CD14-positive monocyte (primary cell): ENCODE measurements at regions not wholly inside any gene's neighbourhood (a gene's known extent, or its start where the extent isn't known, plus 50 kb on each side); places are given as distances from the start of the nearest gene placed in this dataset.

ENCODE experiments used
- DNase-seq, 3 donors: peaks; one replicate each; pipeline ENCODE4 v3.0.0-alpha.2; 2011 to 2022
- H2AFZ ChIP-seq: 2 replicates; pipeline ENCODE4 v1.6.0; 2012; ENCODE audit warnings: mild to moderate bottlenecking, low read depth, low read length, inconsistent platforms; ENCODE audit not compliant: insufficient read depth, poor library complexity, severe bottlenecking
- H3K27ac ChIP-seq, 2 donors: 1 replicate in 1 of 2; 2 replicates in 1 of 2; pipeline ENCODE4 v1.5.1; 2012 to 2013; ENCODE audit warnings: low read length in 2 of 2, control low read depth in 1 of 2, inconsistent platforms in 1 of 2, low read depth in 1 of 2, mild to moderate bottlenecking in 1 of 2
- H3K27me3 ChIP-seq, 2 donors: one replicate each; pipeline versions ENCODE4 v1.6.0 to v1.6.1; 2011 to 2013; ENCODE audit warnings: low read length in 2 of 2; ENCODE audit not compliant: control insufficient read depth in 2 of 2, insufficient read depth in 2 of 2
- H3K36me3 ChIP-seq, 2 donors: replicated peaks in 1 of 2; 1 replicate in 1 of 2; 2 replicates in 1 of 2; pipeline versions ENCODE4 v1.5.1 to v1.6.1; 2012 to 2013; ENCODE audit warnings: low read length in 2 of 2, control low read depth in 1 of 2, inconsistent platforms in 1 of 2, mild to moderate bottlenecking in 1 of 2; ENCODE audit not compliant: insufficient read depth in 2 of 2, control insufficient read depth in 1 of 2
- H3K4me1 ChIP-seq, 2 donors: 1 replicate in 1 of 2; 2 replicates in 1 of 2; pipeline versions ENCODE4 v1.5.1 to v1.6.1; 2012 to 2013; ENCODE audit warnings: low read length in 2 of 2, control low read depth in 1 of 2, inconsistent platforms in 1 of 2, mild to moderate bottlenecking in 1 of 2, moderate library complexity in 1 of 2; ENCODE audit not compliant: insufficient read depth in 2 of 2, control insufficient read depth in 1 of 2
- H3K4me2 ChIP-seq: replicated peaks from 2 replicates; pipeline ENCODE3; 2012; ENCODE audit warnings: low read length, moderate library complexity, mild to moderate bottlenecking; ENCODE audit not compliant: poor library complexity, severe bottlenecking; ENCODE audit errors: extremely low read depth
- H3K4me3 ChIP-seq, 3 experiments: fragments of 200-600 bp in 1 of 3; sonication (generic) in 1 of 3; replicated peaks in 1 of 3; 1 replicate in 2 of 3; 2 replicates in 1 of 3; pipeline ENCODE4 v1.5.1; 2011 to 2013; ENCODE audit warnings: low read length in 3 of 3, mild to moderate bottlenecking in 3 of 3, control low read depth in 2 of 3, low read depth in 2 of 3, inconsistent platforms in 1 of 3, moderate library complexity in 1 of 3
- H3K79me2 ChIP-seq: 2 replicates; pipeline ENCODE4 v1.6.0; 2012; ENCODE audit warnings: mild to moderate bottlenecking, control low read depth, inconsistent platforms, low read length, moderate library complexity; ENCODE audit not compliant: insufficient read depth
- H3K9ac ChIP-seq: 2 replicates; pipeline ENCODE4 v1.6.0; 2017; ENCODE audit warnings: low read length, mild to moderate bottlenecking; ENCODE audit not compliant: insufficient read depth, poor library complexity, severe bottlenecking
- H3K9me3 ChIP-seq, 2 donors: replicated peaks in 1 of 2; 1 replicate in 1 of 2; 2 replicates in 1 of 2; pipeline versions ENCODE4 v1.5.1 to v1.6.1; 2012 to 2013; ENCODE audit warnings: low read length in 2 of 2, control low read depth in 1 of 2; ENCODE audit not compliant: control insufficient read depth in 1 of 2, insufficient read depth in 1 of 2
- H4K20me1 ChIP-seq: 2 replicates; pipeline ENCODE4 v1.6.0; 2012; ENCODE audit warnings: mild to moderate bottlenecking, low read length, control low read depth, moderate library complexity; ENCODE audit not compliant: insufficient read depth
- H3K27ac Mint-ChIP-seq, 7 donors: one replicate each; pipeline ENCODE4 v1.8.0; 2020; ENCODE audit warnings: mild to moderate bottlenecking in 7 of 7, mixed read lengths in 7 of 7, moderate library complexity in 6 of 7, inconsistent platforms in 2 of 7
- H3K27me3 Mint-ChIP-seq, 3 donors: one replicate each; pipeline ENCODE4 v1.8.0; 2021 to 2022; ENCODE audit warnings: low read depth in 3 of 3, mild to moderate bottlenecking in 3 of 3, mixed read lengths in 3 of 3, moderate library complexity in 3 of 3, inconsistent platforms in 1 of 3
- H3K36me3 Mint-ChIP-seq, 2 donors: one replicate each; pipeline ENCODE4 v1.8.0; 2020; ENCODE audit warnings: mixed read lengths in 2 of 2, inconsistent platforms in 1 of 2, mild to moderate bottlenecking in 1 of 2
- H3K4me1 Mint-ChIP-seq: one replicate; pipeline ENCODE4 v1.8.0; 2020; ENCODE audit warnings: mild to moderate bottlenecking, mixed read lengths
- H3K4me3 Mint-ChIP-seq, 2 donors: one replicate each; pipeline ENCODE4 v1.8.0; 2020; ENCODE audit warnings: mild to moderate bottlenecking in 2 of 2, mixed read lengths in 2 of 2, moderate library complexity in 1 of 2
- H3K9me3 Mint-ChIP-seq, 7 donors: one replicate each; pipeline ENCODE4 v1.8.0; 2020 to 2022; ENCODE audit warnings: mixed read lengths in 7 of 7, mild to moderate bottlenecking in 6 of 7, moderate library complexity in 6 of 7, inconsistent platforms in 2 of 7
- WGBS: methylation state at CpG from one replicate; pipeline ENCODE4 v1.1.5; 2013; ENCODE audit warnings: missing lambda C conversion rate; ENCODE audit not compliant: insufficient coverage; 5-methylcytosine and 5-hydroxymethylcytosine counted together
- intact Hi-C, 2 donors: fragments of 100-400 bp; cut with micrococcal nuclease; formaldehyde crosslinking; loops; one replicate each; pipeline versions ENCODE4 v1.15.0 to v1.15.1; 2023
- TF ChIP-seq, protein P1 (sequence below): fragments of 200-600 bp; IDR thresholded peaks from one replicate; pipeline ENCODE4 v1.8.0; 2022; ENCODE audit warnings: antibody characterized with exemption, mild to moderate bottlenecking

GRCh38 chr11:80502511-80502910, 1061.7 kb upstream of the TENM4 start:
- TF ChIP-seq, protein P1, sequence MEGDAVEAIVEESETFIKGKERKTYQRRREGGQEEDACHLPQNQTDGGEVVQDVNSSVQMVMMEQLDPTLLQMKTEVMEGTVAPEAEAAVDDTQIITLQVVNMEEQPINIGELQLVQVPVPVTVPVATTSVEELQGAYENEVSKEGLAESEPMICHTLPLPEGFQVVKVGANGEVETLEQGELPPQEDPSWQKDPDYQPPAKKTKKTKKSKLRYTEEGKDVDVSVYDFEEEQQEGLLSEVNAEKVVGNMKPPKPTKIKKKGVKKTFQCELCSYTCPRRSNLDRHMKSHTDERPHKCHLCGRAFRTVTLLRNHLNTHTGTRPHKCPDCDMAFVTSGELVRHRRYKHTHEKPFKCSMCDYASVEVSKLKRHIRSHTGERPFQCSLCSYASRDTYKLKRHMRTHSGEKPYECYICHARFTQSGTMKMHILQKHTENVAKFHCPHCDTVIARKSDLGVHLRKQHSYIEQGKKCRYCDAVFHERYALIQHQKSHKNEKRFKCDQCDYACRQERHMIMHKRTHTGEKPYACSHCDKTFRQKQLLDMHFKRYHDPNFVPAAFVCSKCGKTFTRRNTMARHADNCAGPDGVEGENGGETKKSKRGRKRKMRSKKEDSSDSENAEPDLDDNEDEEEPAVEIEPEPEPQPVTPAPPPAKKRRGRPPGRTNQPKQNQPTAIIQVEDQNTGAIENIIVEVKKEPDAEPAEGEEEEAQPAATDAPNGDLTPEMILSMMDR, result no peak
- no peak overlapping the region for H3K4me2 ChIP-seq
- no peaks in the 10 kb centered on the region for H4K20me1 ChIP-seq
- H2AFZ ChIP-seq, result no peak overlapping the region
- WGBS, result 60% methylated on average over 1 of the region's 3 CpGs
- Mint-ChIP-seq H3K27ac (no peak overlapping the region), H3K4me3 (no peak overlapping the region), H3K4me1 (no peaks in the 10 kb centered on the region), H3K27me3 (no peaks in the 10 kb centered on the region), H3K36me3 (no peaks in the 10 kb centered on the region), H3K9me3 (peaks cover 2 to 22% (median 4%) of the 10 kb centered on the region in 7 donors)
- intact Hi-C loops, result no loop called here
- no peaks in the 10 kb centered on the region for H3K27me3 ChIP-seq
- no peaks in the 10 kb centered on the region for H3K79me2 ChIP-seq
- H3K9ac ChIP-seq, result no peak overlapping the region
- H3K9me3 ChIP-seq, result peaks cover 3 to 19% of the 10 kb centered on the region in 2 donors
- no peaks in the 10 kb centered on the region for H3K36me3 ChIP-seq
- H3K4me3 ChIP-seq, result no peak overlapping the region
- H3K4me1 ChIP-seq, result no peaks in the 10 kb centered on the region
- DNase-seq, result no peak
- no peak overlapping the region for H3K27ac ChIP-seq

- Histone ChIP-seq H2AFZ (no peak overlapping the region), H3K4me2 (no peak overlapping the region), H3K27me3 (no peaks in the 10 kb centered on the region), H3K27ac (no peak overlapping the region), H3K79me2 (no peaks in the 10 kb centered on the region), H3K36me3 (no peaks in the 10 kb centered on the region), H3K4me3 (no peak overlapping the region), H4K20me1 (no peaks in the 10 kb centered on the region), H3K4me1 (no peaks in the 10 kb centered on the region), H3K9me3 (peaks cover 18 to 37% of the 10 kb centered on the region in 2 donors), H3K9ac (no peak overlapping the region)
- TF ChIP-seq, protein P1, result no peak
- Mint-ChIP-seq H3K4me1 (no peaks in the 10 kb centered on the region), H3K9me3 (peaks cover 6 to 17% (median 10%) of the 10 kb centered on the region in 7 donors), H3K27me3 (no peaks in the 10 kb centered on the region), H3K4me3 (no peak overlapping the region), H3K27ac (no peak overlapping the region), H3K36me3 (no peaks in the 10 kb centered on the region)
- intact Hi-C loops, result no loop called here
- no peak for DNase-seq
Observed at GRCh38 chr11:80495116-80495515, 1054.3 kb upstream of the TENM4 start.
